Activated CD8-positive, alpha-beta memory T cell treated with anti-CD3 and anti-CD28 coated beads, Interleukin-2, amount 50 U/mL, for 1 hour (primary cell): ENCODE measurements at regions not wholly inside any gene's neighbourhood (a gene's known extent, or its start where the extent isn't known, plus 50 kb on each side); places are given as distances from the start of the nearest gene placed in this dataset.
"Not testable (repeated sequence)": the region's sequence is repeated elsewhere in the genome, so short reads cannot be mapped to it uniquely, and the experiment has no call there.

Experiments
- DNase-seq: peaks from one replicate; pipeline ENCODE4 v3.0.0-alpha.2; 2020; ENCODE audit errors: extremely low read depth

DNA sequence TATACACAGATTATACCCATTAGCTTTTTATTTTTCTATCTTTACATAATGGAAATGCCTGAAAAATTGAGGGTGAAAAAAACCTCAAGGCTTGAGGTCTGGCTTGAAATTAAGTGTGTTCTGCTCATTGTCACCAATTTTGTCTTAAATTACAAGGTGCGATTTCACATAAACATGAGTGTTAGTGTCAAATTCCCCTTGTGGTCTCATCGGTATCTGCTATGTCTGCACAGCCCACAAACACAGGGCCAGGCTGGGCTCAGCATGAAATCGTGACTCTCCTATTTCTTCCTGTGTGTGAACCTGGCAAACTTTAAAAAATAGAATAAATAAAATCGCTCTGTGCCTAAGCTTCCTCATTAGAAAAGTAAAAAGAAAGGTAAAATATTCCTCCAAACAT is 109.1 kb downstream of the CRLF2 start:
- DNase-seq, result no peak

GRCh38 chrX:1102786-1103185 is 109.7 kb downstream of the CRLF2 start:
- no peak for DNase-seq

DNA sequence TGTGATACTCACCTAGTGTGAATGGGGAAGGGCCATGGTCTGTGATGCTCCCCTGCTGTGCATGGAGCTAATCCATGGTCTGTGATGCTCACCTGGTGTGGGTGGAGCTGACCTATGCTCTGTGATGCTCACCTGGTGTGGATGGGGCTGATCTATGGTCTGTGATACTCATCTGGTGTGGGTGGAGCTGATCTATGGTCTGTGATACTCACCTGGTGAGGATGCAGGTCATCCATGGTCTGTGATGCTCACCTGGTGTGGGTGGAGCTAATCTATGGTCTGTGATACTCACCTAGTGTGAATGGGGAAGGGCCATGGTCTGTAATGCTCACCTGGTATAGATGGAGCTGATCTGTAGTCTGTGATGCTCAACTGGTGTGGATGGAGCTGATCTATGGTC is 110.2 kb downstream of the CRLF2 start:
- not testable (repeated sequence) for DNase-seq

DNA sequence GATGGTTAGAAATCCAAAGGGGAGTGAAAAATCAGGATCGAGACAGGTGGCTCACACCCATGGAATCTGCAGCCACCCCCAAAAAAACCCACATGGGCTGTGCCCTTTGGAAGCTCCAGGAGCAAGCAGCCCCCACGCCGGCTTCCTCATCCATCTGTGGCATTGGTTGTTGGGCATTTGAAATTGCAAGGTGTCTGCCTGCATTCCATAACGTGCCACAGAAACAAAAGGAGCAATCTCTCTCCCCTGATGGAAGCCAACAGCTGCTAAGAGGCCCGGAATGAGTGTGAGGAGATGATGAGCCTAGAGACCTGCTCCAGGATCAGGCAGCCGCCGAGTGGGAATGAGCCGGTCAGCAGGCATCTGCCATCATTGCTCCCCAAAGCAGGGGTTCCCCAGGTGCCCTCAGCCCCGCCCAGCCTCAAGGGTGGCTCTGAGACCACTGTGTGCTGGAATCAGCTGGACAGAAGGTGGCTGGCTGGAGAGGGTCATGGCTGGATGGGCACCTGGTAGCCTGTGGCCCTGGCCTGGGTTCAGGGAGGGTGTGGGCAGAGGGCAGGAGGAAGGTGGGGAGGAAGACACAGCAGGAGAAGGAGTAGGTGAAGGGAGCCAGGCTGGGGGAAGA is 113.2 kb downstream of the CRLF2 start:
- DNase-seq, result no peak

GRCh38 chrX:1097328-1097727 is 115.1 kb downstream of the CRLF2 start:
- DNase-seq, result no peak

- no peak for DNase-seq
Observed at GRCh38 chrX:1094566-1095333, 117.7 kb downstream of the CRLF2 start.

GRCh38 chrX:1093586-1094421 is 118.6 kb downstream of the CRLF2 start:
- DNase-seq, result no peak

DNA sequence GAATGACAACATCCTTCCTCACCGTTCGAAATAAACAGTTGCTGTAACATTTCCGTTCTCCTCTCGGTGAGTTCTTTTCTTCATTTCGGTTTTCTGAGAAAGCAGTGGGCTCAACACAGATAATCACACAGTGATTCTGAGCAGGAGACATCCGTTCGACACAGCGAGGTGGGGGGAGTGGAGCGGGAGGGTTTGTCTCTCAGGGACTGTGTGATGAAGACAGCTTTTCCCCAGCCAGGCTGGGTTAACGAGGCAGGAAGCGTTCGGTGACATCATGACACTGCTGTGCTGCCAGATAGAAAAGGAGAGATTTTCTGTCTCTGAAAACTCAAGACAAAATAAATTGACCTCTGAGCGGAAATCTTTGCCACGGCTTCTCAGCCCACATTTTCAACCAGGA is 119.3 kb downstream of the CRLF2 start:
- no peak for DNase-seq

DNA sequence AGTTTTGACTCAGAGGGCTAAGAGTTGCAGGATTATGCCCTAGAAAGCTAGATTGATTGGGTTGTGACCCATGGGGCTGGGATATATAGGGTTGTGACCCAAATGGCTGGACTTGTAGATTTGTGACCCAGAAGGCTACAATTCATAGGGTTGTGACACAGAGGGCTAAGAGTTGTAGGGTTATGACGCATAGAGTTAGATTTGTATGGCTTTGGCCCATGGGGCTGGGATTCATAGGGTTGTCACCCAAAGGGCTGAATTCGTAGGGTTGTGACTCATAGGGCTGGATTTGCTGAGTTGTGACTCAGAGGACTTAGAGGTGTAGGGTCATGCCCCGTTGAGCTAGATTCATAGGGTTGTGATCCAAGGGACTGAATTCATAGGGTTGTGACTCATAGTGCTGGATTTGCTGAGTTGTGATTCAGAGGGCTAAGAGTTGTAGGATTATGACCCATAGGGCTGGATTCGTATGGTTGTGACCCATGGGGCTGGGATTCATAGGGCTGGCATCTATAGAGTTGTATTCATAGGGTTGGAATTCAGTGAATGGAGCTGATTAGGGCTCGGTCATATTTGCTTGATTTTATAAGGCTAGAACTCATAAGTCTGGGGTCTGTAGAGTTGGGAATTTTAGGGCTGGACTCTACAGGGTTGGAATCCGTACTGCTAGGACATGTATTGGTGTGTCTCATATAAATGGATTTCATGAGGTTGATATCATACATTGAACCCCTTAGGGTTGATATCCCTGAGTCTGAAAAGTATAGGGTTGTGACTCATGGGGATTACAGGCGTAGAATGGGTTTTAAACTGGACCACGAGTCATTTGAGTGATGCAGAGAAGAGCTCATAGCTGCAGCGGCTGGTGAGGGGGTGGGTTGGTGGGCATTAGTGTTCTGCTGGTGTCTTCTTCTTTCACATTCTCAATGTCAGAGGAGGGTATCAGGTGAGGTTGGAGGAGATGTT is 125.7 kb downstream of the CRLF2 start:
- DNase-seq, result no peak

DNA sequence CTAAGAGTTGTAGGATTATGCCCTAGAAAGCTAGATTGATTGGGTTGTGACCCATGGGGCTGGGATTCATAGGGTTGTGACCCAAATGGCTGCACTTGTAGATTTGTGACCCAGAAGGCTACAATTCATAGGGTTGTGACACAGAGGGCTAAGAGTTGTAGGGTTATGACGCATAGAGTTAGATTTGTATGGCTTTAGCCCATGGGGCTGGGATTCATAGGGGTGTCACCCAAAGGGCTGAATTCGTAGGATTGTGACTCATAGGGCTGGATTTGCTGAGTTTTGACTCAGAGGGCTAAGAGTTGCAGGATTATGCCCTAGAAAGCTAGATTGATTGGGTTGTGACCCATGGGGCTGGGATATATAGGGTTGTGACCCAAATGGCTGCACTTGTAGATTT is 126.6 kb downstream of the CRLF2 start:
- not testable (repeated sequence) for DNase-seq

DNA sequence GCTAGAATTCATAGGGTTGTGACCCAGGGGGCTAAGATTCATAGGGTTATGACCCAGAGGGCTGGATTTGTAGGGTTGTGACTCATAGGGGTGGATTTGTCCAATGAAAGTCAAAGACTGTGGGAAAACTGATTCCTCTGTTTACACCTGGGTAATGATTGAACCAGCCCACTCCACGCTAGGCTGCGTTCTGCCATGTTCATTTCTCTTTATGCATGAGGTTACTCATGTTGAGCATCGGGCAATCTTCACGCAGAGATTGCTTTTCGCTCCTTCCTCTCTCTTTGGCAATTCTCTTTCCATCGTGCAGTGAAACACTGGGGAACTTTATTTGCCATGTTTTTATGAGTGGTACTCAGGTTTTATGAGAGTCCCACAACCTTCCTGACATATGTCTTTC is 127.8 kb downstream of the CRLF2 start:
- DNase-seq, result no peak

- no peak for DNase-seq
Observed at GRCh38 chrX:1076871-1077651, 135.4 kb downstream of the CRLF2 start.

- no peak for DNase-seq
Observed at GRCh38 chrX:1075741-1076140, 136.7 kb downstream of the CRLF2 start.

GRCh38 chrX:1075156-1075555 is 137.3 kb downstream of the CRLF2 start:
- DNase-seq, result no peak

- no peak for DNase-seq
Observed at GRCh38 chrX:1074755-1075154, 137.7 kb downstream of the CRLF2 start.

DNA sequence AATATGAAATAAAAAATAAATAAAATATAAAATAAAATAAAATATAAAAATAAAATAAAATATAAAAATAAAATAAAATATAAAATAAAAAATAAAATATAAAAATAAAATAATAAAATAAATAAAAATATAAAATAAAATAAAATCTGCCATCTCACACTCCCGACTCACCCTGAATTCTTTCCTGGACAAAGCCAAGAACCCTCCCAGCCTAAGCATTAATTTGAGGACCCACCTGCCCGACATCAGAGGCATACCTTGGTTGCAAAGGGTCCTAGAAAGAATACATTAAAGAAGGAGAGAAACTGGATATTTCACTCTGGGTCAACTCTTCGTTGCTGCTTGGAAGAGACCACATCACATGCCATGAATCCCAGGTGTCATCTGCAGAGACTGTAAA is 138.3 kb downstream of the CRLF2 start:
- no peak for DNase-seq

- no peak for DNase-seq
Observed at GRCh38 chrX:1072637-1073377, 139.6 kb downstream of the CRLF2 start.

- DNase-seq, result no peak
Observed at GRCh38 chrX:1071351-1071750, 141.1 kb downstream of the CRLF2 start.

GRCh38 chrX:1062351-1062750 is 150.1 kb downstream of the CRLF2 start:
- no peak for DNase-seq

- DNase-seq, result no peak
Observed at GRCh38 chrX:1060562-1060960, 151.9 kb downstream of the CRLF2 start.
